Esophagus squamous epithelium (tissue), 4 donors: ENCODE measurements at regions not wholly inside any gene's neighbourhood (a gene's known extent, or its start where the extent isn't known, plus 50 kb on each side); places are given as distances from the start of the nearest gene placed in this dataset.

Experiments
- CTCF ChIP-seq, 6 experiments: fragments of 450-650 bp in 4 of 6; fragments of 200-600 bp in 2 of 6; sonication (generic) in 2 of 6; IDR thresholded peaks; one replicate each; pipeline ENCODE4 v1.5.1; 2016 to 2019; ENCODE audit warnings: antibody characterized with exemption in 6 of 6, mild to moderate bottlenecking in 4 of 6, moderate library complexity in 4 of 6
- POLR2A ChIP-seq, 4 donors: fragments of 450-650 bp; IDR thresholded peaks; one replicate each; pipeline ENCODE4 v1.6.1; 2017; ENCODE audit warnings: antibody characterized with exemption in 4 of 4, mild to moderate bottlenecking in 4 of 4, moderate library complexity in 3 of 4

GRCh38 chr2:62293151-62293489 lies 97.2 kb downstream of the B3GNT2 start:
- TF ChIP-seq POLR2A (IDR thresholded peaks at IDR 0.05) (no peak), CTCF (IDR thresholded peaks at IDR 0.05) (no peak)
